CD4-positive, alpha-beta T cell treated with Interleukin-21 for 1 hour (primary cell): ENCODE measurements at regions not wholly inside any gene's neighbourhood (a gene's known extent, or its start where the extent isn't known, plus 50 kb on each side); places are given as distances from the start of the nearest gene placed in this dataset.

Source experiments
- DNase-seq: peaks from one replicate; pipeline ENCODE4 v3.0.0-alpha.2; 2020

- DNase-seq = no peak
These were observed 155.1 kb downstream of the SIPA1L2 start for GRCh38 chr1:232474826-232475225.

- no peak for DNase-seq
These were observed 156.0 kb downstream of the SIPA1L2 start for GRCh38 chr1:232473900-232474299.

- DNase-seq = no peak
These were observed 156.6 kb downstream of the SIPA1L2 start for GRCh38 chr1:232473324-232473723.

GRCh38 chr1:232472485-232473041 is 157.4 kb downstream of the SIPA1L2 start:
- DNase-seq = no peak

GRCh38 chr1:232471250-232471649 is 158.7 kb downstream of the SIPA1L2 start:
- DNase-seq = no peak

GRCh38 chr1:232470711-232471110 is 159.2 kb downstream of the SIPA1L2 start:
- DNase-seq = no peak

- DNase-seq = no peak
These were observed 161.7 kb downstream of the SIPA1L2 start for GRCh38 chr1:232468249-232468648.

- DNase-seq = no peak
These were observed 162.7 kb downstream of the SIPA1L2 start for GRCh38 chr1:232467073-232467760.

- no peak for DNase-seq
These were observed 165.6 kb downstream of the SIPA1L2 start for GRCh38 chr1:232464325-232464724.

- no peak for DNase-seq
These were observed 166.7 kb downstream of the SIPA1L2 start for GRCh38 chr1:232463225-232463624.

- no peak for DNase-seq
These were observed 167.7 kb downstream of the SIPA1L2 start for GRCh38 chr1:232462213-232462612.

- no peak for DNase-seq
These were observed 170.1 kb downstream of the SIPA1L2 start for GRCh38 chr1:232459826-232460225.

GRCh38 chr1:232459087-232459486 is 170.8 kb downstream of the SIPA1L2 start:
- no peak for DNase-seq

- peak; percentile 41 for DNase-seq
These were observed 172.3 kb downstream of the SIPA1L2 start for GRCh38 chr1:232457595-232457994.

GRCh38 chr1:232456714-232457113 is 173.2 kb downstream of the SIPA1L2 start:
- no peak for DNase-seq

GRCh38 chr1:232454227-232454886 is 175.6 kb downstream of the SIPA1L2 start:
- DNase-seq = no peak

GRCh38 chr1:232452736-232453440 is 177.0 kb downstream of the SIPA1L2 start:
- DNase-seq = no peak

GRCh38 chr1:232452117-232452516 is 177.8 kb downstream of the SIPA1L2 start:
- DNase-seq = no peak

GRCh38 chr1:232451506-232451905 is 178.4 kb downstream of the SIPA1L2 start:
- DNase-seq = no peak

GRCh38 chr1:232450615-232451014 is 179.3 kb downstream of the SIPA1L2 start:
- no peak for DNase-seq

GRCh38 chr1:232447125-232447524 is 182.8 kb downstream of the SIPA1L2 start:
- DNase-seq = no peak

- DNase-seq = no peak
These were observed 184.4 kb downstream of the SIPA1L2 start for GRCh38 chr1:232445361-232446106.

GRCh38 chr1:232443372-232443771 is 186.6 kb downstream of the SIPA1L2 start:
- DNase-seq = no peak
